MCF 10A (cell line): ENCODE measurements at regions not wholly inside any gene's neighbourhood (a gene's known extent, or its start where the extent isn't known, plus 50 kb on each side); places are given as distances from the start of the nearest gene placed in this dataset.

Experiments
- BruUV-seq: library from RNA; stranded (reverse); fragments of 400-500 nt; replicated peaks from 2 replicates; lab custom pipeline; 2021; lab: Mats Ljungman, UMichigan
- CTCF ChIA-PET: fragments of 300-600 bp; sonication (Branson Sonifier 250); formaldehyde crosslinking; extraction: SDS; loops from one replicate; lab custom pipeline; 2021; ENCODE audit warnings: antibody characterized with exemption, inconsistent platforms; lab: Yijun Ruan, JAX
- POLR2A ChIA-PET: fragments of 300-600, 350-650 bp; sonication (Branson Sonifier 250); formaldehyde crosslinking; extraction: SDS; loops from one replicate; lab custom pipeline; 2020; ENCODE audit warnings: antibody characterized with exemption, inconsistent platforms; lab: Yijun Ruan, JAX
- DNase-seq: peaks from one replicate; pipeline ENCODE4 v3.0.0-alpha.2; 2018; ENCODE audit not compliant: unreplicated experiment
- H3K27ac Mint-ChIP-seq: one replicate; pipeline ENCODE4 v1.8.0; 2022; ENCODE audit warnings: mild to moderate bottlenecking, low read depth, mixed read lengths; ENCODE audit not compliant: unreplicated experiment
- H3K27me3 Mint-ChIP-seq: one replicate; pipeline ENCODE4 v1.8.0; 2022; ENCODE audit warnings: mixed read lengths; ENCODE audit not compliant: insufficient read depth, unreplicated experiment
- H3K36me3 Mint-ChIP-seq: one replicate; pipeline ENCODE4 v1.8.0; 2022; ENCODE audit warnings: mild to moderate bottlenecking, moderate library complexity, mixed read lengths; ENCODE audit not compliant: insufficient read depth, unreplicated experiment
- H3K4me1 Mint-ChIP-seq: one replicate; pipeline ENCODE4 v1.8.0; 2022; ENCODE audit warnings: mixed read lengths; ENCODE audit not compliant: insufficient read depth, unreplicated experiment
- H3K4me3 Mint-ChIP-seq: one replicate; pipeline ENCODE4 v1.8.0; 2022; ENCODE audit warnings: mild to moderate bottlenecking, moderate library complexity, mixed read lengths; ENCODE audit not compliant: unreplicated experiment
- H3K9me3 Mint-ChIP-seq: one replicate; pipeline ENCODE4 v1.8.0; 2022; ENCODE audit warnings: mixed read lengths; ENCODE audit not compliant: unreplicated experiment
- CTCF ChIP-seq: fragments of 200-600 bp; IDR thresholded peaks from one replicate; pipeline ENCODE4 v1.8.0; 2022; ENCODE audit warnings: antibody characterized with exemption, mild to moderate bottlenecking; ENCODE audit not compliant: unreplicated experiment
- intact Hi-C: fragments of 100-400 bp; cut with micrococcal nuclease; formaldehyde crosslinking; loops from 2 replicates; pipeline ENCODE4 v1.14.1; 2022

- intact Hi-C loops, result no loop called here
- no peaks in the 10 kb centered on the region for H3K36me3 Mint-ChIP-seq
- H3K27me3 Mint-ChIP-seq, result no peaks in the 10 kb centered on the region
- no peak for TF ChIP-seq CTCF
- BruUV-seq, result no TSS peak
- no peak for DNase-seq
- no peak overlapping the region for H3K27ac Mint-ChIP-seq
- ChIA-PET POLR2A (no interaction called here), CTCF (interaction anchor here (0.7 to 1.4 kb wide), 3 partner anchors 8 to 798 kb away, joined by 3 to 4 read pairs (median 3); no protein-coding TSS in a partner anchor)
- H3K4me1 Mint-ChIP-seq, result no peaks in the 10 kb centered on the region
- H3K9me3 Mint-ChIP-seq, result no peaks in the 10 kb centered on the region
- H3K4me3 Mint-ChIP-seq, result no peak overlapping the region
Observed at GRCh38 chr2:151157000-151157735, 104.5 kb downstream of the RBM43 start.

DNA sequence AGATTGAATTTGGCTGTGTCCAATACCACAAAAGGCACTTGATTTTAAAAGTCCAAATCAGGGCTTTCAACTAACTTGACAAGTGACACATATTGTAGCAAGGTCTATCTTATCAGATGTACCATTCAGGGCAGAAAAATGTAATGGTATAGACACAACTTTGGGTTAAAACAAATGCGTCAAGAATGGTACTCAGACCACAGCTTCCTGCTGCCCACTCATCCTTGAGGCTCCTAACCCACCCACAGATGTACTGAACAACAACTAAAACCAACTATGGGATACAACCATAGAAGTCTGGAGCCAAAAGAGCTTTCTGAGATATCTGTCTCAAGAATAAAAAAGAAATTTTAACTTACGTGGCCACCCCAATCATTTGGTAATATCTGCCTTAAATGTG is 105.2 kb downstream of the RBM43 start:
- H3K4me1 Mint-ChIP-seq, result no peaks in the 10 kb centered on the region
- H3K27ac Mint-ChIP-seq, result no peak overlapping the region
- intact Hi-C loops, result no loop called here
- H3K27me3 Mint-ChIP-seq, result no peaks in the 10 kb centered on the region
- H3K4me3 Mint-ChIP-seq, result no peak overlapping the region
- ChIA-PET POLR2A (interaction anchor here (0.6 kb wide), 1 partner anchor 11 kb away, joined by 3 read pairs; no protein-coding TSS in a partner anchor), CTCF (interaction anchor here (0.7 to 1.4 kb wide), 3 partner anchors 9 to 797 kb away, joined by 3 to 4 read pairs (median 3); no protein-coding TSS in a partner anchor)
- TF ChIP-seq CTCF, result no peak
- no peak for DNase-seq
- BruUV-seq, result no TSS peak
- H3K9me3 Mint-ChIP-seq, result no peaks in the 10 kb centered on the region
- no peaks in the 10 kb centered on the region for H3K36me3 Mint-ChIP-seq

- DNase-seq, result peak; percentile 8
- H3K27ac Mint-ChIP-seq, result no peak overlapping the region
- H3K36me3 Mint-ChIP-seq, result no peaks in the 10 kb centered on the region
- H3K4me3 Mint-ChIP-seq, result no peak overlapping the region
- no peaks in the 10 kb centered on the region for H3K27me3 Mint-ChIP-seq
- BruUV-seq, result no TSS peak
- no peaks in the 10 kb centered on the region for H3K4me1 Mint-ChIP-seq
- no peaks in the 10 kb centered on the region for H3K9me3 Mint-ChIP-seq
- no peak for TF ChIP-seq CTCF
- POLR2A ChIA-PET, result no interaction called here
- intact Hi-C loops, result no loop called here
- CTCF ChIA-PET, result interaction anchor here (1.1 kb wide), 2 partner anchors 85 to 86 kb away, joined by 3 to 4 read pairs; no protein-coding TSS in a partner anchor
Observed at GRCh38 chr2:151153601-151154000, 108.1 kb downstream of the RBM43 start.
